Neural cell (in vitro differentiated cells): ENCODE measurements at regions not wholly inside any gene's neighbourhood (a gene's known extent, or its start where the extent isn't known, plus 50 kb on each side); places are given as distances from the start of the nearest gene placed in this dataset.
"Not testable (repeated sequence)": the region's sequence is repeated elsewhere in the genome, so short reads cannot be mapped to it uniquely, and the experiment has no call there.

Source experiments
- CTCF ChIP-seq: fragments of 450-650 bp; IDR thresholded peaks from 2 replicates; pipeline ENCODE4 v1.5.1; 2014; ENCODE audit warnings: antibody characterized with exemption, mild to moderate bottlenecking, moderate library complexity; ENCODE audit not compliant: poor library complexity, severe bottlenecking
- EP300 ChIP-seq: fragments of 450-650 bp; conservative IDR thresholded peaks from 2 replicates; pipeline ENCODE4 v1.6.1; 2014; ENCODE audit warnings: antibody characterized with exemption, mild to moderate bottlenecking, moderate library complexity; ENCODE audit not compliant: poor library complexity, severe bottlenecking
- POLR2AphosphoS5 ChIP-seq: IDR thresholded peaks from 2 replicates; pipeline ENCODE4 v1.6.1; 2012
- RAD21 ChIP-seq: fragments of 450-650 bp; conservative IDR thresholded peaks from 2 replicates; pipeline ENCODE4 v1.6.1; 2014; ENCODE audit warnings: antibody characterized with exemption, mild to moderate bottlenecking, moderate library complexity
- SMC3 ChIP-seq: fragments of 450-650 bp; conservative IDR thresholded peaks from 2 replicates; pipeline ENCODE4 v1.6.1; 2014; ENCODE audit warnings: antibody characterized with exemption, mild to moderate bottlenecking, moderate library complexity; ENCODE audit not compliant: poor library complexity
- TAF1 ChIP-seq: IDR thresholded peaks from 2 replicates; pipeline ENCODE4 v1.6.1; 2012; ENCODE audit warnings: low read depth

GRCh38 chr7:73215232-73215631 lies 93.4 kb downstream of the NSUN5 start:
- TF ChIP-seq CTCF, TAF1, RAD21, POLR2AphosphoS5, SMC3, EP300: not testable (repeated sequence)
